ENCODE measurements at regions not wholly inside any gene's neighbourhood (a gene's known extent, or its start where the extent isn't known, plus 50 kb on each side); places are given as distances from the start of the nearest gene placed in this dataset.

- no peak for DNase-seq
Measured at GRCh38 chr13:109665240-109665639, 121.1 kb downstream of the IRS2 start.

GRCh38 chr13:109657395-109657794 lies 129.0 kb downstream of the IRS2 start:
- no peaks in the 10 kb centered on the region for H3K27me3 ChIP-seq (replicated peaks; ENCODE audit: control insufficient read depth, insufficient read depth, low read length, poor library complexity, severe bottlenecking)
- no peak overlapping the region for H3K4me3 ChIP-seq (ENCODE audit: insufficient read depth, low read depth, low read length, poor library complexity, severe bottlenecking)
- no peaks in the 10 kb centered on the region for H3K36me3 ChIP-seq (ENCODE audit: control insufficient read depth, insufficient read depth, low read length)
- no peaks in the 10 kb centered on the region for H3K4me1 ChIP-seq (ENCODE audit: control insufficient read depth, insufficient read depth, low read length, poor library complexity, severe bottlenecking)
- H3K27ac ChIP-seq (ENCODE audit: insufficient read depth, low read length, poor library complexity, severe bottlenecking) = no peak overlapping the region
- H3K9me3 ChIP-seq (ENCODE audit: control insufficient read depth, low read length) = no peaks in the 10 kb centered on the region
- no peak for DNase-seq

More at GRCh38 chr13:109665240-109665639, 121.1 kb downstream of the IRS2 start:
- Histone ChIP-seq H3K27ac (ENCODE audit: insufficient read depth, low read length, poor library complexity, severe bottlenecking) (no peak overlapping the region), H3K4me3 (ENCODE audit: insufficient read depth, low read depth, low read length, poor library complexity, severe bottlenecking) (no peak overlapping the region), H3K36me3 (ENCODE audit: control insufficient read depth, insufficient read depth, low read length) (no peaks in the 10 kb centered on the region), H3K4me1 (ENCODE audit: control insufficient read depth, insufficient read depth, low read length, poor library complexity, severe bottlenecking) (no peaks in the 10 kb centered on the region), H3K9me3 (ENCODE audit: control insufficient read depth, low read length) (no peaks in the 10 kb centered on the region), H3K27me3 (replicated peaks; ENCODE audit: control insufficient read depth, insufficient read depth, low read length, poor library complexity, severe bottlenecking) (no peaks in the 10 kb centered on the region)

GRCh38 chr13:109656206-109656605 lies 130.2 kb downstream of the IRS2 start:
- DNase-seq = no peak
- H3K36me3 ChIP-seq (ENCODE audit: control insufficient read depth, insufficient read depth, low read length) = no peaks in the 10 kb centered on the region
- no peak overlapping the region for H3K4me3 ChIP-seq (ENCODE audit: insufficient read depth, low read depth, low read length, poor library complexity, severe bottlenecking)
- no peaks in the 10 kb centered on the region for H3K9me3 ChIP-seq (ENCODE audit: control insufficient read depth, low read length)
- H3K4me1 ChIP-seq (ENCODE audit: control insufficient read depth, insufficient read depth, low read length, poor library complexity, severe bottlenecking) = no peaks in the 10 kb centered on the region
- H3K27me3 ChIP-seq (replicated peaks; ENCODE audit: control insufficient read depth, insufficient read depth, low read length, poor library complexity, severe bottlenecking) = no peaks in the 10 kb centered on the region
- H3K27ac ChIP-seq (ENCODE audit: insufficient read depth, low read length, poor library complexity, severe bottlenecking) = no peak overlapping the region

- H3K36me3 ChIP-seq (ENCODE audit: control insufficient read depth, insufficient read depth, low read length) = no peaks in the 10 kb centered on the region
- H3K4me1 ChIP-seq (ENCODE audit: control insufficient read depth, insufficient read depth, low read length, poor library complexity, severe bottlenecking) = no peaks in the 10 kb centered on the region
- no peak overlapping the region for H3K4me3 ChIP-seq (ENCODE audit: insufficient read depth, low read depth, low read length, poor library complexity, severe bottlenecking)
- H3K27me3 ChIP-seq (replicated peaks; ENCODE audit: control insufficient read depth, insufficient read depth, low read length, poor library complexity, severe bottlenecking) = no peaks in the 10 kb centered on the region
- no peak for DNase-seq
- H3K9me3 ChIP-seq (ENCODE audit: control insufficient read depth, low read length) = no peaks in the 10 kb centered on the region
- H3K27ac ChIP-seq (ENCODE audit: insufficient read depth, low read length, poor library complexity, severe bottlenecking) = no peak overlapping the region
Measured at GRCh38 chr13:109655611-109656010, 130.8 kb downstream of the IRS2 start.

GRCh38 chr13:109655206-109655600 lies 131.2 kb downstream of the IRS2 start:
- DNase-seq = no peak
- no peak overlapping the region for H3K4me3 ChIP-seq (ENCODE audit: insufficient read depth, low read depth, low read length, poor library complexity, severe bottlenecking)
- H3K4me1 ChIP-seq (ENCODE audit: control insufficient read depth, insufficient read depth, low read length, poor library complexity, severe bottlenecking) = no peaks in the 10 kb centered on the region
- no peak overlapping the region for H3K27ac ChIP-seq (ENCODE audit: insufficient read depth, low read length, poor library complexity, severe bottlenecking)
- no peaks in the 10 kb centered on the region for H3K9me3 ChIP-seq (ENCODE audit: control insufficient read depth, low read length)
- no peaks in the 10 kb centered on the region for H3K36me3 ChIP-seq (ENCODE audit: control insufficient read depth, insufficient read depth, low read length)
- H3K27me3 ChIP-seq (replicated peaks; ENCODE audit: control insufficient read depth, insufficient read depth, low read length, poor library complexity, severe bottlenecking) = no peaks in the 10 kb centered on the region

- no peaks in the 10 kb centered on the region for H3K9me3 ChIP-seq (ENCODE audit: control insufficient read depth, low read length)
- no peaks in the 10 kb centered on the region for H3K36me3 ChIP-seq (ENCODE audit: control insufficient read depth, insufficient read depth, low read length)
- H3K27ac ChIP-seq (ENCODE audit: insufficient read depth, low read length, poor library complexity, severe bottlenecking) = no peak overlapping the region
- no peaks in the 10 kb centered on the region for H3K4me1 ChIP-seq (ENCODE audit: control insufficient read depth, insufficient read depth, low read length, poor library complexity, severe bottlenecking)
- H3K27me3 ChIP-seq (replicated peaks; ENCODE audit: control insufficient read depth, insufficient read depth, low read length, poor library complexity, severe bottlenecking) = no peaks in the 10 kb centered on the region
- DNase-seq = no peak
- no peak overlapping the region for H3K4me3 ChIP-seq (ENCODE audit: insufficient read depth, low read depth, low read length, poor library complexity, severe bottlenecking)
Measured at GRCh38 chr13:109654341-109655205, 131.8 kb downstream of the IRS2 start.

GRCh38 chr13:109652531-109652930 lies 133.9 kb downstream of the IRS2 start:
- no peaks in the 10 kb centered on the region for H3K27me3 ChIP-seq (replicated peaks; ENCODE audit: control insufficient read depth, insufficient read depth, low read length, poor library complexity, severe bottlenecking)
- H3K36me3 ChIP-seq (ENCODE audit: control insufficient read depth, insufficient read depth, low read length) = no peaks in the 10 kb centered on the region
- no peak overlapping the region for H3K27ac ChIP-seq (ENCODE audit: insufficient read depth, low read length, poor library complexity, severe bottlenecking)
- H3K9me3 ChIP-seq (ENCODE audit: control insufficient read depth, low read length) = no peaks in the 10 kb centered on the region
- DNase-seq = no peak
- H3K4me3 ChIP-seq (ENCODE audit: insufficient read depth, low read depth, low read length, poor library complexity, severe bottlenecking) = no peak overlapping the region
- H3K4me1 ChIP-seq (ENCODE audit: control insufficient read depth, insufficient read depth, low read length, poor library complexity, severe bottlenecking) = no peaks in the 10 kb centered on the region

- H3K27me3 ChIP-seq (replicated peaks; ENCODE audit: control insufficient read depth, insufficient read depth, low read length, poor library complexity, severe bottlenecking) = no peaks in the 10 kb centered on the region
- H3K4me1 ChIP-seq (ENCODE audit: control insufficient read depth, insufficient read depth, low read length, poor library complexity, severe bottlenecking) = no peaks in the 10 kb centered on the region
- no peak overlapping the region for H3K4me3 ChIP-seq (ENCODE audit: insufficient read depth, low read depth, low read length, poor library complexity, severe bottlenecking)
- no peak overlapping the region for H3K27ac ChIP-seq (ENCODE audit: insufficient read depth, low read length, poor library complexity, severe bottlenecking)
- no peaks in the 10 kb centered on the region for H3K36me3 ChIP-seq (ENCODE audit: control insufficient read depth, insufficient read depth, low read length)
- no peaks in the 10 kb centered on the region for H3K9me3 ChIP-seq (ENCODE audit: control insufficient read depth, low read length)
- DNase-seq = no peak
Measured at GRCh38 chr13:109651854-109652253, 134.5 kb downstream of the IRS2 start.

GRCh38 chr13:109651311-109651710 lies 135.1 kb downstream of the IRS2 start:
- Histone ChIP-seq H3K4me3 (ENCODE audit: insufficient read depth, low read depth, low read length, poor library complexity, severe bottlenecking) (no peak overlapping the region), H3K27me3 (replicated peaks; ENCODE audit: control insufficient read depth, insufficient read depth, low read length, poor library complexity, severe bottlenecking) (no peaks in the 10 kb centered on the region), H3K4me1 (ENCODE audit: control insufficient read depth, insufficient read depth, low read length, poor library complexity, severe bottlenecking) (no peaks in the 10 kb centered on the region), H3K36me3 (ENCODE audit: control insufficient read depth, insufficient read depth, low read length) (no peaks in the 10 kb centered on the region), H3K27ac (ENCODE audit: insufficient read depth, low read length, poor library complexity, severe bottlenecking) (no peak overlapping the region), H3K9me3 (ENCODE audit: control insufficient read depth, low read length) (no peaks in the 10 kb centered on the region)
- DNase-seq = no peak

- Histone ChIP-seq H3K4me1 (ENCODE audit: control insufficient read depth, insufficient read depth, low read length, poor library complexity, severe bottlenecking) (no peaks in the 10 kb centered on the region), H3K9me3 (ENCODE audit: control insufficient read depth, low read length) (no peaks in the 10 kb centered on the region), H3K4me3 (ENCODE audit: insufficient read depth, low read depth, low read length, poor library complexity, severe bottlenecking) (no peak overlapping the region), H3K36me3 (ENCODE audit: control insufficient read depth, insufficient read depth, low read length) (no peaks in the 10 kb centered on the region), H3K27ac (ENCODE audit: insufficient read depth, low read length, poor library complexity, severe bottlenecking) (no peak overlapping the region), H3K27me3 (replicated peaks; ENCODE audit: control insufficient read depth, insufficient read depth, low read length, poor library complexity, severe bottlenecking) (no peaks in the 10 kb centered on the region)
- no peak for DNase-seq
Measured at GRCh38 chr13:109650861-109651260, 135.5 kb downstream of the IRS2 start.

Data from effector memory CD4-positive, alpha-beta T cell (primary cell).